PFSK-1 (cell line): ENCODE measurements at regions not wholly inside any gene's neighbourhood (a gene's known extent, or its start where the extent isn't known, plus 50 kb on each side); places are given as distances from the start of the nearest gene placed in this dataset.

Experiments used
- FOXP2 ChIP-seq: optimal IDR thresholded peaks from 2 replicates; pipeline ENCODE3; 2011; ENCODE audit warnings: borderline replicate concordance, control low read depth, inconsistent platforms; ENCODE audit not compliant: insufficient read depth; ENCODE audit errors: extremely low read length, extremely low read depth
- POLR2AphosphoS5 ChIP-seq: IDR thresholded peaks from 2 replicates; pipeline ENCODE4 v1.6.1; 2012; ENCODE audit warnings: low read depth, mild to moderate bottlenecking, control low read depth, low read length, moderate library complexity
- REST ChIP-seq, 2 experiments: IDR thresholded peaks; 2 replicates each; pipeline versions ENCODE4 v1.6.1 to v1.8.0; 2011 to 2012; ENCODE audit warnings: low read depth in 2 of 2, low read length in 2 of 2, control low read depth in 1 of 2, inconsistent platforms in 1 of 2, mild to moderate bottlenecking in 1 of 2, moderate library complexity in 1 of 2; ENCODE audit not compliant: insufficient read depth in 1 of 2
- SIN3A ChIP-seq: IDR thresholded peaks from 2 replicates; pipeline ENCODE4 v1.6.1; 2012; ENCODE audit warnings: mild to moderate bottlenecking, low read length, moderate library complexity, borderline replicate concordance; ENCODE audit not compliant: insufficient read depth
- TAF1 ChIP-seq: IDR thresholded peaks from 2 replicates; pipeline ENCODE4 v1.6.1; 2012; ENCODE audit warnings: low read length, control low read depth, borderline replicate concordance; ENCODE audit not compliant: insufficient read depth

GRCh38 chr20:7629880-7630279, 310.4 kb downstream of the HAO1 start:
- TF ChIP-seq REST (IDR thresholded peaks at IDR 0.05; ENCODE audit: insufficient read depth in 1 of 2, low read depth in 2 of 2, low read length in 2 of 2) (no peak), TAF1 (no peak), FOXP2 (no peak), POLR2AphosphoS5 (no peak), SIN3A (no peak)

- 0 out of 2 replicates have a peak, but pooled peaks have one; percentile 39 for TF ChIP-seq POLR2AphosphoS5
- 0 out of 2 replicates have a peak, but pooled peaks have one; percentile 53 for TF ChIP-seq SIN3A
- TF ChIP-seq FOXP2 = no peak
- TF ChIP-seq REST (IDR thresholded peaks at IDR 0.05; ENCODE audit: insufficient read depth in 1 of 2, low read depth in 2 of 2, low read length in 2 of 2) = peak in 1 of 2 experiments; percentile 79; a peak in 2 of 4 replicates
- TF ChIP-seq TAF1 = no peak; the same call in 1 of the 2 replicates
These were observed 303.1 kb downstream of the HAO1 start for GRCh38 chr20:7637184-7637583.

GRCh38 chr20:7650086-7650879, 290.0 kb downstream of the HAO1 start:
- no peak for TF ChIP-seq TAF1
- no peak for TF ChIP-seq SIN3A
- TF ChIP-seq POLR2AphosphoS5 = no peak
- TF ChIP-seq FOXP2 = no peak
- no peak for TF ChIP-seq REST (IDR thresholded peaks at IDR 0.05; ENCODE audit: insufficient read depth in 1 of 2, low read depth in 2 of 2, low read length in 2 of 2)

- TF ChIP-seq SIN3A (no peak), POLR2AphosphoS5 (no peak), FOXP2 (no peak), REST (IDR thresholded peaks at IDR 0.05; ENCODE audit: insufficient read depth in 1 of 2, low read depth in 2 of 2, low read length in 2 of 2) (no peak), TAF1 (no peak)
These were observed 286.0 kb downstream of the HAO1 start for GRCh38 chr20:7654231-7654630.
